ENCODE measurements at regions not wholly inside any gene's neighbourhood (a gene's known extent, or its start where the extent isn't known, plus 50 kb on each side); places are given as distances from the start of the nearest gene placed in this dataset.

- H3K27me3 ChIP-seq (ENCODE audit: insufficient read depth, low read depth): no peaks in the 10 kb centered on the region
- no peaks in the 10 kb centered on the region for H3F3A ChIP-seq (ENCODE audit: insufficient read depth, low read depth)
- no peak overlapping the region for H3K4me3 ChIP-seq
- BruUV-seq (replicated peaks): no TSS peak
- H3K9me3 ChIP-seq (ENCODE audit: insufficient read depth, low read depth): no peaks in the 10 kb centered on the region
- no peak overlapping the region for H2AFZ ChIP-seq
- CTCF ChIA-PET: interaction anchor here (0.6 kb wide), 1 partner anchor 111 kb away, joined by 3 read pairs; no protein-coding TSS in a partner anchor
- POLR2A ChIA-PET (ENCODE audit: unreplicated experiment): interaction anchor here (0.5 kb wide), 1 partner anchor 1997 kb away, joined by 3 read pairs; no protein-coding TSS in a partner anchor
- H3K4me2 ChIP-seq: no peak overlapping the region
- H3K36me3 ChIP-seq (ENCODE audit: low read depth): no peaks in the 10 kb centered on the region
- H4K20me1 ChIP-seq (ENCODE audit: insufficient read depth): no peaks in the 10 kb centered on the region
- no peak overlapping the region for H3K27ac ChIP-seq
- DNase-seq: no peak
- intact Hi-C loops (cut with micrococcal nuclease; ENCODE audit: unreplicated experiment): no loop called here
- H3K9me2 ChIP-seq (ENCODE audit: insufficient read depth): no peaks in the 10 kb centered on the region
- H3K4me1 ChIP-seq (replicated peaks; ENCODE audit: insufficient read depth): no peaks in the 10 kb centered on the region
- no peak for TF ChIP-seq EZH2 (IDR thresholded peaks at IDR 0.05; ENCODE audit: low read depth)
- no peak for TF ChIP-seq CTCF (conservative IDR thresholded peaks at IDR 0.05)
- no peaks in the 10 kb centered on the region for H3K79me2 ChIP-seq (ENCODE audit: low read depth)
These were observed 203.8 kb downstream of the RDH14 start for GRCh38 chr2:18356676-18357075.

GRCh38 chr2:18349421-18349820 is 211.0 kb downstream of the RDH14 start:
- ChIA-PET CTCF (no interaction called here), POLR2A (ENCODE audit: unreplicated experiment) (no interaction called here)
- Histone ChIP-seq H3K36me3 (ENCODE audit: low read depth) (no peaks in the 10 kb centered on the region), H3K4me3 (no peak overlapping the region), H3K4me2 (no peak overlapping the region), H3K9me3 (ENCODE audit: insufficient read depth, low read depth) (no peaks in the 10 kb centered on the region), H3K27me3 (ENCODE audit: insufficient read depth, low read depth) (no peaks in the 10 kb centered on the region), H3K79me2 (ENCODE audit: low read depth) (no peaks in the 10 kb centered on the region), H2AFZ (no peak overlapping the region), H3K9me2 (ENCODE audit: insufficient read depth) (no peaks in the 10 kb centered on the region), H3K27ac (no peak overlapping the region), H4K20me1 (ENCODE audit: insufficient read depth) (no peaks in the 10 kb centered on the region), H3F3A (ENCODE audit: insufficient read depth, low read depth) (no peaks in the 10 kb centered on the region), H3K4me1 (replicated peaks; ENCODE audit: insufficient read depth) (no peaks in the 10 kb centered on the region)
- no TSS peak for BruUV-seq (replicated peaks)
- intact Hi-C loops (cut with micrococcal nuclease; ENCODE audit: unreplicated experiment): loop anchor here (5.0 kb wide), 1 partner anchor 47 kb away; no protein-coding TSS in a partner anchor
- no peak for TF ChIP-seq CTCF (conservative IDR thresholded peaks at IDR 0.05)
- TF ChIP-seq EZH2 (IDR thresholded peaks at IDR 0.05; ENCODE audit: low read depth): no peak
- no peak for DNase-seq

- no peaks in the 10 kb centered on the region for H3F3A ChIP-seq (ENCODE audit: insufficient read depth, low read depth)
- H2AFZ ChIP-seq: no peak overlapping the region
- CTCF ChIA-PET: no interaction called here
- 0 out of 2 replicates have a peak, but pooled peaks cover 3% of the 10 kb centered on the region for H3K9me3 ChIP-seq (ENCODE audit: insufficient read depth, low read depth)
- no peaks in the 10 kb centered on the region for H4K20me1 ChIP-seq (ENCODE audit: insufficient read depth)
- H3K4me3 ChIP-seq: no peak overlapping the region
- H3K4me2 ChIP-seq: no peak overlapping the region
- H3K9me2 ChIP-seq (ENCODE audit: insufficient read depth): no peaks in the 10 kb centered on the region
- H3K79me2 ChIP-seq (ENCODE audit: low read depth): no peaks in the 10 kb centered on the region
- no TSS peak for BruUV-seq (replicated peaks)
- H3K27ac ChIP-seq: no peak overlapping the region
- POLR2A ChIA-PET (ENCODE audit: unreplicated experiment): no interaction called here
- H3K27me3 ChIP-seq (ENCODE audit: insufficient read depth, low read depth): no peaks in the 10 kb centered on the region
- intact Hi-C loops (cut with micrococcal nuclease; ENCODE audit: unreplicated experiment): loop anchor here (5.0 kb wide), 1 partner anchor 45 kb away; no protein-coding TSS in a partner anchor
- H3K36me3 ChIP-seq (ENCODE audit: low read depth): no peaks in the 10 kb centered on the region
- TF ChIP-seq CTCF (conservative IDR thresholded peaks at IDR 0.05): no peak
- no peak for TF ChIP-seq EZH2 (IDR thresholded peaks at IDR 0.05; ENCODE audit: low read depth)
- no peak for DNase-seq
- no peaks in the 10 kb centered on the region for H3K4me1 ChIP-seq (replicated peaks; ENCODE audit: insufficient read depth)
These were observed 213.6 kb downstream of the RDH14 start for GRCh38 chr2:18346874-18347273.

All from PC-9 (cell line).